Nucleus accumbens (tissue), 56 donors: ENCODE measurements at regions not wholly inside any gene's neighbourhood (a gene's known extent, or its start where the extent isn't known, plus 50 kb on each side); places are given as distances from the start of the nearest gene placed in this dataset.

Experiments
- DNase-seq, 56 donors: peaks; one replicate each; lab custom pipeline; 2025; lab: John Stamatoyannopoulos, UW

- no peak for DNase-seq
These were observed 77.6 kb upstream of the MOCS1 start for GRCh38 chr6:40011844-40012243.

- DNase-seq: no peak
These were observed 66.8 kb upstream of the MOCS1 start for GRCh38 chr6:40000964-40001515.

GRCh38 chr6:39999006-39999867 lies 65.0 kb upstream of the MOCS1 start:
- no peak for DNase-seq

GRCh38 chr6:39998126-39998525 lies 63.9 kb upstream of the MOCS1 start:
- DNase-seq: no peak

GRCh38 chr6:39997101-39997635 lies 62.9 kb upstream of the MOCS1 start:
- no peak for DNase-seq

- no peak for DNase-seq
These were observed 61.4 kb upstream of the MOCS1 start for GRCh38 chr6:39995633-39996032.

- no peak for DNase-seq
These were observed 58.8 kb upstream of the MOCS1 start for GRCh38 chr6:39992861-39993622.
